Neural cell (in vitro differentiated cells): ENCODE measurements at regions not wholly inside any gene's neighbourhood (a gene's known extent, or its start where the extent isn't known, plus 50 kb on each side); places are given as distances from the start of the nearest gene placed in this dataset.

Experiments used
- CTCF ChIP-seq: fragments of 450-650 bp; IDR thresholded peaks from 2 replicates; pipeline ENCODE4 v1.5.1; 2014; ENCODE audit warnings: antibody characterized with exemption, mild to moderate bottlenecking, moderate library complexity; ENCODE audit not compliant: poor library complexity, severe bottlenecking
- EZH2 ChIP-seq: fragments of 200-600, 300-800 bp; shearing (Covaris generic), sonication (generic); IDR thresholded peaks from 2 replicates; pipeline ENCODE4 v1.6.1; 2014; ENCODE audit warnings: antibody characterized with exemption, low read length, borderline replicate concordance, mild to moderate bottlenecking; ENCODE audit not compliant: insufficient read depth, poor library complexity, severe bottlenecking
- REST ChIP-seq: IDR thresholded peaks from 2 replicates; pipeline ENCODE4 v1.6.1; 2012; ENCODE audit warnings: borderline replicate concordance
- TAF1 ChIP-seq: IDR thresholded peaks from 2 replicates; pipeline ENCODE4 v1.6.1; 2012; ENCODE audit warnings: low read depth

GRCh38 chr15:98554272-98555172 lies 93.8 kb upstream of the IGF1R start:
- TF ChIP-seq CTCF (no peak), REST (no peak), TAF1 (no peak), EZH2 (no peak)
